HEK293 (cell line): ENCODE measurements at regions not wholly inside any gene's neighbourhood (a gene's known extent, or its start where the extent isn't known, plus 50 kb on each side); places are given as distances from the start of the nearest gene placed in this dataset.

Source experiments
- KLF8 ChIP-seq: fragments of 450-650 bp; formaldehyde crosslinking; IDR thresholded peaks from 2 replicates; pipeline ENCODE4 v1.5.1; 2016; ENCODE audit warnings: missing biosample characterization, missing genetic modification characterization
- ZNF561 ChIP-seq: fragments of 450-650 bp; IDR thresholded peaks from 2 replicates; pipeline ENCODE4 v1.5.1; 2018; ENCODE audit warnings: missing biosample characterization, missing genetic modification characterization, borderline replicate concordance

DNA sequence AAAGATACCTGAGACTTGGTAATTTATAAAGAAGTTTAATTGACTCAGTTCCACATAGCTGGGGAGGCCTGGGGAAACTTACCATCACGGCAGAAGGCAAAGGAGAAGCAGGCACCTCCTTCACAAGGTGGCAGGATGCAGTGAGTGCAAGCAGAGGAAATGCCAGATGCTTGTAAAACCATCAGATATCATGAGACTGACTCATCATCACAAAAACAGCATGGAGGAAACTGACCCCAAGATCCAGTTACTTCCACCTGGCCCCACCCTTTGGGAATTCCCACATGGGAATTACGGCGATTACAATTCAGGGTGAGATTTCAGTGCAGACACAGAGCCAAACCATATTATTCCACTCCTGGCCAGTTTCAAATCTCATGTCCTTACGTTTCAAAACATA is 514.7 kb upstream of the SPANXN1 start:
- TF ChIP-seq KLF8 (tag by site-specific recombination): no peak
- TF ChIP-seq ZNF561 (tag by site-specific recombination): no peak
